ENCODE measurements at regions not wholly inside any gene's neighbourhood (a gene's known extent, or its start where the extent isn't known, plus 50 kb on each side); places are given as distances from the start of the nearest gene placed in this dataset.

DNA sequence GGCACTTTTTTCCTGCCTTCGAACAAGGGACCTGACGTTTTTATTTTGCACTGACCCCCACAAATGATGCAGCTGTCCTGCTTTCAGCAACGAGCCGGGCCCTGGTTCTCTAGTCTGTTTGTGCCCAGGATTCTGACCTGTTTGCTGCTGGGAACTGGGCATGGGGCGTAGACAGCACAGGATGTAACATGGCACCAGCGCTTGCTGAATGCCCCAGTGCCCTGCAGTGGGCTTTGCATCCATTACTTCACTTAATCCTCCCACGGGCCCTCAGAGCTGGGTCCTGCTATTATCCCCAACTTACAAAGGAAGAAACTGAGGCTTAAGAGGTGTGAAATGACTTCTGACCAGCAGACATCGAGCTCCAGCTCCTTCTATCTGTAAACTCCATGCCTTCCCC, 80.4 kb upstream of the PMEPA1 start:
- H3K36me3 ChIP-seq, result no peaks in the 10 kb centered on the region
- no peak for DNase-seq
- no peaks in the 10 kb centered on the region for H3K27me3 ChIP-seq
- no peaks in the 10 kb centered on the region for H3K9me3 ChIP-seq
- H3K4me3 ChIP-seq, result no peak overlapping the region
- H3K27ac ChIP-seq, result no peak overlapping the region
- TF ChIP-seq, protein P1, sequence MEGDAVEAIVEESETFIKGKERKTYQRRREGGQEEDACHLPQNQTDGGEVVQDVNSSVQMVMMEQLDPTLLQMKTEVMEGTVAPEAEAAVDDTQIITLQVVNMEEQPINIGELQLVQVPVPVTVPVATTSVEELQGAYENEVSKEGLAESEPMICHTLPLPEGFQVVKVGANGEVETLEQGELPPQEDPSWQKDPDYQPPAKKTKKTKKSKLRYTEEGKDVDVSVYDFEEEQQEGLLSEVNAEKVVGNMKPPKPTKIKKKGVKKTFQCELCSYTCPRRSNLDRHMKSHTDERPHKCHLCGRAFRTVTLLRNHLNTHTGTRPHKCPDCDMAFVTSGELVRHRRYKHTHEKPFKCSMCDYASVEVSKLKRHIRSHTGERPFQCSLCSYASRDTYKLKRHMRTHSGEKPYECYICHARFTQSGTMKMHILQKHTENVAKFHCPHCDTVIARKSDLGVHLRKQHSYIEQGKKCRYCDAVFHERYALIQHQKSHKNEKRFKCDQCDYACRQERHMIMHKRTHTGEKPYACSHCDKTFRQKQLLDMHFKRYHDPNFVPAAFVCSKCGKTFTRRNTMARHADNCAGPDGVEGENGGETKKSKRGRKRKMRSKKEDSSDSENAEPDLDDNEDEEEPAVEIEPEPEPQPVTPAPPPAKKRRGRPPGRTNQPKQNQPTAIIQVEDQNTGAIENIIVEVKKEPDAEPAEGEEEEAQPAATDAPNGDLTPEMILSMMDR (IDR thresholded peaks at IDR 0.05), result no peak
- no peaks in the 10 kb centered on the region for H3K4me1 ChIP-seq
- no peak overlapping the region for H3K9ac ChIP-seq (ENCODE audit: low read depth in 2 of 2, low read length in 2 of 2)
- intact Hi-C loops (cut with DNase I), result no loop called here

DNA sequence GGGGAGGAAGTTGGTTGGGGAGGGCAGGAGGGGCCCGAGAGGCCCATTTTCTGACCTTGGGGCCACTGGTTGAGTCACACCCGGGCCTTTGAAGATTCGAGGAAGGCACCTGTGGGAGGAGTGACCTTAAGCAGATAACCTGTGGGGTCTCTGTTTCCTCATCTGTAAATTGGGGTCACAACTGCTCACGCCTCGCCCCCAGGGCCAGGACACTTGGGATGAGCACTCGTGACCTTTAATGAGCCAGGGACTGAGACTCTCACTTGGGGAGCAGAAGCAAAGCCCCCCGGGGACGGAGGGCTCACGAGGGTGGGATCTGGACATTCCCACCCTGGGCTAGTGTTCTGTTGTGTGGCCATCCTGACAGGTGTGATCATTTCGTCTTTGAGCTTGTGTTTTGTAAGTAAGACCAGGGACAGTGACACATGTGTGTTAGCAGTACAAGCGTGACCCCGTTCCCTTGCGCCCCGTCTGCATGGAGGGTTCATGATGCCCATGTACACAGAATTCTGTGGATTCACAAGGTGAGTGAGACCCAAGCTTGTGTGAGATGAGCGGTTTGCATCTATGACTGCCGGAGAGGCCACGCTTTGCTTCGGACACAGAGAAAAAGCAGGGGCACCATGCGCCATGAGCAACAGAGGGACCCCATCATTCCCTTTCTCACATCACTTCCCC, 79.3 kb upstream of the PMEPA1 start:
- Histone ChIP-seq H3K27me3 (no peaks in the 10 kb centered on the region), H3K4me3 (no peak overlapping the region), H3K4me1 (no peaks in the 10 kb centered on the region), H3K36me3 (no peaks in the 10 kb centered on the region), H3K9ac (ENCODE audit: low read depth in 2 of 2, low read length in 2 of 2) (no peak overlapping the region), H3K9me3 (no peaks in the 10 kb centered on the region), H3K27ac (no peak overlapping the region)
- intact Hi-C loops (cut with DNase I), result no loop called here
- TF ChIP-seq, protein P1 (IDR thresholded peaks at IDR 0.05), result no peak
- DNase-seq, result no peak

- Histone ChIP-seq H3K36me3 (no peaks in the 10 kb centered on the region), H3K4me1 (no peaks in the 10 kb centered on the region), H3K9ac (ENCODE audit: low read depth in 2 of 2, low read length in 2 of 2) (no peak overlapping the region), H3K27ac (no peak overlapping the region), H3K4me3 (no peak overlapping the region), H3K9me3 (no peaks in the 10 kb centered on the region), H3K27me3 (no peaks in the 10 kb centered on the region)
- no peak for DNase-seq
- TF ChIP-seq, protein P1 (IDR thresholded peaks at IDR 0.05), result no peak
- intact Hi-C loops (cut with DNase I), result no loop called here
Measured at GRCh38 chr20:57787990-57788781, 78.4 kb upstream of the PMEPA1 start.

GRCh38 chr20:57787151-57787989, 77.6 kb upstream of the PMEPA1 start:
- no peaks in the 10 kb centered on the region for H3K4me1 ChIP-seq
- H3K9ac ChIP-seq (ENCODE audit: low read depth in 2 of 2, low read length in 2 of 2), result no peak overlapping the region
- no peaks in the 10 kb centered on the region for H3K36me3 ChIP-seq
- H3K27me3 ChIP-seq, result no peaks in the 10 kb centered on the region
- H3K9me3 ChIP-seq, result no peaks in the 10 kb centered on the region
- intact Hi-C loops (cut with DNase I), result no loop called here
- no peak overlapping the region for H3K27ac ChIP-seq
- H3K4me3 ChIP-seq, result no peak overlapping the region
- TF ChIP-seq, protein P1 (IDR thresholded peaks at IDR 0.05), result no peak
- DNase-seq, result no peak

DNA sequence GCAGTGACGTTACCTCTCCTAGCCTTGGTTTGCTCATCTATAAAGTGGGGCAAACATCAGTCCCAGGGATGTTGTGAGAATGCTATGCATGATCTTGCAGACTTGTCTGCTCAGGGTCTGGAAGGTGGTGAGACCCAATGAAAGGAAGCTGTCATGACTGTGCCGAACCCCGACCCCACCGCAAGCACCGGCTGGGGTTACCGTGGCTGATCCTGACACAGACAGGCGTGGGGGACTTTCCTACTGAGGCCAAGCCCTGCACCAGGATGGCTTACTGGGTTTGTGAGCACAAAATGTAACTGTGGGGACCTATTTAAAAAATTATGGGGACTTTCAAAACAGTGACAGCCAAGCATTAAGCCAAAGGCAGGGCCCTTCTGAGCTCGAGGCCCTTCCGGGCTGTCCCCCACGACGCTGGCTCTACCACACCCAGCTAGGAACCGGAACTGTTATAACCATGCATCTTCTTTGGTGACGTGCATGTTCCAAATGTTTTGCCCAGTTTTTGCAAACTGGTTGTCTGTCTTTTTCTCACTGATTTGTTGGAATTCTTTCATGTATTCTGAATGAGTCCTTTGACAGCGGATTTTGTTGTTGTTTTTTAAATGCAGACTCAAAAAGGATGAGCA, 76.6 kb upstream of the PMEPA1 start:
- DNase-seq, result no peak
- H3K9ac ChIP-seq (ENCODE audit: low read depth in 2 of 2, low read length in 2 of 2), result no peak overlapping the region
- intact Hi-C loops (cut with DNase I), result no loop called here
- no peaks in the 10 kb centered on the region for H3K36me3 ChIP-seq
- no peaks in the 10 kb centered on the region for H3K9me3 ChIP-seq
- no peaks in the 10 kb centered on the region for H3K27me3 ChIP-seq
- H3K4me1 ChIP-seq, result no peaks in the 10 kb centered on the region
- H3K4me3 ChIP-seq, result no peak overlapping the region
- TF ChIP-seq, protein P1 (IDR thresholded peaks at IDR 0.05), result no peak
- H3K27ac ChIP-seq, result no peak overlapping the region
